OCI-LY7 (cell line): ENCODE measurements at regions not wholly inside any gene's neighbourhood (a gene's known extent, or its start where the extent isn't known, plus 50 kb on each side); places are given as distances from the start of the nearest gene placed in this dataset.

Experiments used
- CTCF ChIP-seq: fragments of 200-600 bp; sonication (generic); conservative IDR thresholded peaks from 2 replicates; pipeline ENCODE4 v1.5.1; 2014; ENCODE audit warnings: mild to moderate bottlenecking, antibody characterized with exemption, low read length, moderate library complexity, mixed read lengths
- EZH2phosphoT487 ChIP-seq: fragments of 200-600 bp; sonication (generic); IDR thresholded peaks from 2 replicates; pipeline ENCODE4 v1.6.1; 2018; ENCODE audit warnings: low read depth, borderline replicate concordance, mild to moderate bottlenecking, mixed run types, antibody characterized with exemption, low read length, moderate library complexity, mixed read lengths

GRCh38 chr14:61866932-61867920 is 105.0 kb downstream of the SNAPC1 start:
- TF ChIP-seq CTCF (no peak), EZH2phosphoT487 (no peak)
